ENCODE measurements at regions not wholly inside any gene's neighbourhood (a gene's known extent, or its start where the extent isn't known, plus 50 kb on each side); places are given as distances from the start of the nearest gene placed in this dataset.

- H3K27me3 ChIP-seq: no peaks in the 10 kb centered on the region
- 59% methylated on average over 3 of the region's 3 CpGs for WGBS
- H3K4me1 ChIP-seq: no peaks in the 10 kb centered on the region
- H3K36me3 ChIP-seq: no peaks in the 10 kb centered on the region
- H3K4me3 ChIP-seq: no peak overlapping the region
- H3K27ac ChIP-seq: no peak overlapping the region
- no peak for DNase-seq (ENCODE audit: low spot score in 2 of 2)
- H3K9me3 ChIP-seq: no peaks in the 10 kb centered on the region
- no peak for TF ChIP-seq CTCF (IDR thresholded peaks at IDR 0.05)
- TF ChIP-seq POLR2AphosphoS5 (IDR thresholded peaks at IDR 0.05): no peak
- no peak for TF ChIP-seq EP300 (IDR thresholded peaks at IDR 0.05)
- no peak for TF ChIP-seq POLR2A (IDR thresholded peaks at IDR 0.05)
Observed at GRCh38 chr15:87567406-87568030, 689.0 kb downstream of the NTRK3 start.

- TF ChIP-seq POLR2A (IDR thresholded peaks at IDR 0.05) (no peak), EP300 (IDR thresholded peaks at IDR 0.05) (no peak), POLR2AphosphoS5 (IDR thresholded peaks at IDR 0.05) (no peak), CTCF (IDR thresholded peaks at IDR 0.05) (no peak)
- no peak overlapping the region for H3K27ac ChIP-seq
- DNase-seq (ENCODE audit: low spot score in 2 of 2): no peak
- 68% methylated on average over 6 of the region's 6 CpGs for WGBS
- H3K36me3 ChIP-seq: no peaks in the 10 kb centered on the region
- no peaks in the 10 kb centered on the region for H3K27me3 ChIP-seq
- no peaks in the 10 kb centered on the region for H3K9me3 ChIP-seq
- no peak overlapping the region for H3K4me3 ChIP-seq
- no peaks in the 10 kb centered on the region for H3K4me1 ChIP-seq
Observed at GRCh38 chr15:87566236-87566635, 690.3 kb downstream of the NTRK3 start.

- H3K9me3 ChIP-seq: no peaks in the 10 kb centered on the region
- WGBS: 94% methylated on average over 3 of the region's 3 CpGs
- H3K27ac ChIP-seq: no peak overlapping the region
- no peaks in the 10 kb centered on the region for H3K27me3 ChIP-seq
- H3K4me3 ChIP-seq: no peak overlapping the region
- no peak for TF ChIP-seq EP300 (IDR thresholded peaks at IDR 0.05)
- TF ChIP-seq CTCF (IDR thresholded peaks at IDR 0.05): no peak
- TF ChIP-seq POLR2AphosphoS5 (IDR thresholded peaks at IDR 0.05): no peak
- H3K4me1 ChIP-seq: no peaks in the 10 kb centered on the region
- DNase-seq (ENCODE audit: low spot score in 2 of 2): no peak
- no peaks in the 10 kb centered on the region for H3K36me3 ChIP-seq
Observed at GRCh38 chr15:87564681-87565080, 691.9 kb downstream of the NTRK3 start.

GRCh38 chr15:87563869-87564268 lies 692.7 kb downstream of the NTRK3 start:
- Histone ChIP-seq H3K4me1 (no peaks in the 10 kb centered on the region), H3K4me3 (no peak overlapping the region), H3K27ac (no peak overlapping the region), H3K36me3 (no peaks in the 10 kb centered on the region), H3K27me3 (no peaks in the 10 kb centered on the region), H3K9me3 (no peaks in the 10 kb centered on the region)
- WGBS: 36% methylated on average over 2 of the region's 2 CpGs
- DNase-seq (ENCODE audit: low spot score in 2 of 2): no peak
- TF ChIP-seq CTCF (IDR thresholded peaks at IDR 0.05): no peak
- no peak for TF ChIP-seq POLR2A (IDR thresholded peaks at IDR 0.05)
- no peak for TF ChIP-seq EP300 (IDR thresholded peaks at IDR 0.05)
- no peak for TF ChIP-seq POLR2AphosphoS5 (IDR thresholded peaks at IDR 0.05)

- no peaks in the 10 kb centered on the region for H3K27me3 ChIP-seq
- H3K4me1 ChIP-seq: no peaks in the 10 kb centered on the region
- DNase-seq (ENCODE audit: low spot score in 2 of 2): no peak
- no peaks in the 10 kb centered on the region for H3K36me3 ChIP-seq
- H3K9me3 ChIP-seq: no peaks in the 10 kb centered on the region
- TF ChIP-seq POLR2AphosphoS5 (IDR thresholded peaks at IDR 0.05) (no peak), POLR2A (IDR thresholded peaks at IDR 0.05) (no peak), EP300 (IDR thresholded peaks at IDR 0.05) (no peak), CTCF (IDR thresholded peaks at IDR 0.05) (no peak)
- no peak overlapping the region for H3K4me3 ChIP-seq
- no peak overlapping the region for H3K27ac ChIP-seq
- whole genome bisulfite sequencing: 80% methylated on average over 4 of the region's 4 CpGs
Observed at GRCh38 chr15:87562203-87562602, 694.3 kb downstream of the NTRK3 start.

All from suprapubic skin (tissue), 4 donors.